ENCODE measurements at regions not wholly inside any gene's neighbourhood (a gene's known extent, or its start where the extent isn't known, plus 50 kb on each side); places are given as distances from the start of the nearest gene placed in this dataset.
A peak's percentile ranks its signal among the peaks of the same experiment; 100 is the strongest.

- no peaks in the 10 kb centered on the region for H3K36me3 ChIP-seq (replicated peaks; ENCODE audit: insufficient read depth, low read length)
- H3K9me3 ChIP-seq (replicated peaks; ENCODE audit: insufficient read depth, low read length) = no peaks in the 10 kb centered on the region
- peak overlapping the region; percentile 84; the same call in 1 of the 2 replicates for H3K27ac ChIP-seq (ENCODE audit: low read length)
- no peaks in the 10 kb centered on the region for H3K27me3 ChIP-seq (replicated peaks; ENCODE audit: insufficient read depth, low read length)
- no peaks in the 10 kb centered on the region for H3K9me2 ChIP-seq (replicated peaks; ENCODE audit: insufficient read depth, low read length)
- H3K4me1 ChIP-seq (ENCODE audit: low read length) = peaks cover 40% of the 10 kb centered on the region
- TF ChIP-seq EZH2 (optimal IDR thresholded peaks at IDR 0.05; ENCODE audit: low read depth, low read length) (no peak), EZH2phosphoT487 (IDR thresholded peaks at IDR 0.05; ENCODE audit: low read length) (no peak)
- TF ChIP-seq, protein P1, sequence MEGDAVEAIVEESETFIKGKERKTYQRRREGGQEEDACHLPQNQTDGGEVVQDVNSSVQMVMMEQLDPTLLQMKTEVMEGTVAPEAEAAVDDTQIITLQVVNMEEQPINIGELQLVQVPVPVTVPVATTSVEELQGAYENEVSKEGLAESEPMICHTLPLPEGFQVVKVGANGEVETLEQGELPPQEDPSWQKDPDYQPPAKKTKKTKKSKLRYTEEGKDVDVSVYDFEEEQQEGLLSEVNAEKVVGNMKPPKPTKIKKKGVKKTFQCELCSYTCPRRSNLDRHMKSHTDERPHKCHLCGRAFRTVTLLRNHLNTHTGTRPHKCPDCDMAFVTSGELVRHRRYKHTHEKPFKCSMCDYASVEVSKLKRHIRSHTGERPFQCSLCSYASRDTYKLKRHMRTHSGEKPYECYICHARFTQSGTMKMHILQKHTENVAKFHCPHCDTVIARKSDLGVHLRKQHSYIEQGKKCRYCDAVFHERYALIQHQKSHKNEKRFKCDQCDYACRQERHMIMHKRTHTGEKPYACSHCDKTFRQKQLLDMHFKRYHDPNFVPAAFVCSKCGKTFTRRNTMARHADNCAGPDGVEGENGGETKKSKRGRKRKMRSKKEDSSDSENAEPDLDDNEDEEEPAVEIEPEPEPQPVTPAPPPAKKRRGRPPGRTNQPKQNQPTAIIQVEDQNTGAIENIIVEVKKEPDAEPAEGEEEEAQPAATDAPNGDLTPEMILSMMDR (IDR thresholded peaks at IDR 0.05; ENCODE audit: low read length) = no peak
- DNase-seq = no peak
- H3K4me2 ChIP-seq (ENCODE audit: low read depth, low read length) = peak overlapping the region; percentile 59
- no peaks in the 10 kb centered on the region for H4K20me1 ChIP-seq (ENCODE audit: insufficient read depth, low read length)
- H3K9ac ChIP-seq (ENCODE audit: low read length) = no peak overlapping the region
- H3F3A ChIP-seq (ENCODE audit: insufficient read depth, low read length) = peaks cover 33% of the 10 kb centered on the region
- no peak overlapping the region for H3K4me3 ChIP-seq (ENCODE audit: low read length)
- no peaks in the 10 kb centered on the region for H3K79me2 ChIP-seq (ENCODE audit: low read length)
- H2AFZ ChIP-seq (ENCODE audit: low read length) = no peak overlapping the region
Observed at GRCh38 chr11:109971184-109971523, 122.0 kb upstream of the ZC3H12C start.

- Histone ChIP-seq H3K27me3 (replicated peaks; ENCODE audit: insufficient read depth, low read length) (no peaks in the 10 kb centered on the region), H3K4me1 (ENCODE audit: low read length) (peaks cover 40% of the 10 kb centered on the region), H2AFZ (ENCODE audit: low read length) (peak overlapping the region; percentile 42), H3K79me2 (ENCODE audit: low read length) (no peaks in the 10 kb centered on the region), H3K9ac (ENCODE audit: low read length) (peak overlapping the region; percentile 51), H3K9me2 (replicated peaks; ENCODE audit: insufficient read depth, low read length) (no peaks in the 10 kb centered on the region), H3K4me2 (ENCODE audit: low read depth, low read length) (peak overlapping the region; percentile 59), H3K36me3 (replicated peaks; ENCODE audit: insufficient read depth, low read length) (no peaks in the 10 kb centered on the region), H3K4me3 (ENCODE audit: low read length) (peak overlapping the region; percentile 28), H3K9me3 (replicated peaks; ENCODE audit: insufficient read depth, low read length) (no peaks in the 10 kb centered on the region), H4K20me1 (ENCODE audit: insufficient read depth, low read length) (no peaks in the 10 kb centered on the region), H3K27ac (ENCODE audit: low read length) (peak overlapping the region; percentile 84), H3F3A (ENCODE audit: insufficient read depth, low read length) (peaks cover 33% of the 10 kb centered on the region)
- peak; percentile 75 for DNase-seq
- no peak for TF ChIP-seq EZH2 (optimal IDR thresholded peaks at IDR 0.05; ENCODE audit: low read depth, low read length)
Observed at GRCh38 chr11:109972181-109972715, 120.9 kb upstream of the ZC3H12C start.

GRCh38 chr11:109972939-109973338, 120.3 kb upstream of the ZC3H12C start:
- peak overlapping the region; percentile 28; the same call in 1 of the 2 replicates for H3K4me3 ChIP-seq (ENCODE audit: low read length)
- DNase-seq = no peak

DNA sequence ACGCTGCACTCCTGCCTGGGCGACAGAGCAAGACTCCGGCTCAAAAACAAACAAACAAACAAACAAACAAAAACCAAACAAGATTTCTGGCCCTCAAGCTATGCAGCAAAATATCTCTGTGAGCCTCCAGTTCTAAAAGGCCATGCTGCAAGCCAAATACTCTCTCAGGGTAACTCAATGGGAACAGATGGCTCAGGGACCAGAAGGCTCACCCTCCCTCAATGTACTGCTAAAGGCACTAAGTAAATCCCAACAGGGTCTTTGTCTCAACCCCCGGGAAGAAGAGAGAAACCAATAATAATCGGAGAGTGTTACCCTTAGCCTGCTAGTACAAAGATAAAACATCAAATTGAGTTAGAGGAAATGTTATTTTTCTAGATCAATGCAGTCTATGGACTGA, 119.7 kb upstream of the ZC3H12C start:
- DNase-seq = no peak
- H3K79me2 ChIP-seq (ENCODE audit: low read length) = no peaks in the 10 kb centered on the region
- H3K4me2 ChIP-seq (ENCODE audit: low read depth, low read length) = peak overlapping the region; percentile 59; the same call in 1 of the 2 replicates
- no peaks in the 10 kb centered on the region for H3K9me2 ChIP-seq (replicated peaks; ENCODE audit: insufficient read depth, low read length)
- H3F3A ChIP-seq (ENCODE audit: insufficient read depth, low read length) = peaks cover 33% of the 10 kb centered on the region
- no peaks in the 10 kb centered on the region for H3K36me3 ChIP-seq (replicated peaks; ENCODE audit: insufficient read depth, low read length)
- TF ChIP-seq, protein P1 (IDR thresholded peaks at IDR 0.05; ENCODE audit: low read length) = no peak
- no peaks in the 10 kb centered on the region for H4K20me1 ChIP-seq (ENCODE audit: insufficient read depth, low read length)
- no peak overlapping the region for H3K9ac ChIP-seq (ENCODE audit: low read length)
- peak overlapping the region; percentile 84; the same call in 1 of the 2 replicates for H3K27ac ChIP-seq (ENCODE audit: low read length)
- no peak overlapping the region for H3K4me3 ChIP-seq (ENCODE audit: low read length)
- no peaks in the 10 kb centered on the region for H3K9me3 ChIP-seq (replicated peaks; ENCODE audit: insufficient read depth, low read length)
- H3K4me1 ChIP-seq (ENCODE audit: low read length) = peaks cover 40% of the 10 kb centered on the region
- no peaks in the 10 kb centered on the region for H3K27me3 ChIP-seq (replicated peaks; ENCODE audit: insufficient read depth, low read length)
- no peak overlapping the region for H2AFZ ChIP-seq (ENCODE audit: low read length)

More at GRCh38 chr11:109972939-109973338, 120.3 kb upstream of the ZC3H12C start:
- TF ChIP-seq, protein P1 (IDR thresholded peaks at IDR 0.05; ENCODE audit: low read length) = no peak
- Histone ChIP-seq H3K9me3 (replicated peaks; ENCODE audit: insufficient read depth, low read length) (no peaks in the 10 kb centered on the region), H3K36me3 (replicated peaks; ENCODE audit: insufficient read depth, low read length) (no peaks in the 10 kb centered on the region), H3K27ac (ENCODE audit: low read length) (peak overlapping the region; percentile 84), H2AFZ (ENCODE audit: low read length) (peak overlapping the region; percentile 42), H3K27me3 (replicated peaks; ENCODE audit: insufficient read depth, low read length) (no peaks in the 10 kb centered on the region), H3K9me2 (replicated peaks; ENCODE audit: insufficient read depth, low read length) (no peaks in the 10 kb centered on the region), H3F3A (ENCODE audit: insufficient read depth, low read length) (peaks cover 33% of the 10 kb centered on the region), H3K4me2 (ENCODE audit: low read depth, low read length) (peak overlapping the region; percentile 59), H3K9ac (ENCODE audit: low read length) (peak overlapping the region; percentile 51), H4K20me1 (ENCODE audit: insufficient read depth, low read length) (no peaks in the 10 kb centered on the region), H3K79me2 (ENCODE audit: low read length) (no peaks in the 10 kb centered on the region), H3K4me1 (ENCODE audit: low read length) (peaks cover 40% of the 10 kb centered on the region)
